ENCODE measurements at regions not wholly inside any gene's neighbourhood (a gene's known extent, or its start where the extent isn't known, plus 50 kb on each side); places are given as distances from the start of the nearest gene placed in this dataset.
"Not testable (repeated sequence)": the region's sequence is repeated elsewhere in the genome, so short reads cannot be mapped to it uniquely, and the experiment has no call there.

DNA sequence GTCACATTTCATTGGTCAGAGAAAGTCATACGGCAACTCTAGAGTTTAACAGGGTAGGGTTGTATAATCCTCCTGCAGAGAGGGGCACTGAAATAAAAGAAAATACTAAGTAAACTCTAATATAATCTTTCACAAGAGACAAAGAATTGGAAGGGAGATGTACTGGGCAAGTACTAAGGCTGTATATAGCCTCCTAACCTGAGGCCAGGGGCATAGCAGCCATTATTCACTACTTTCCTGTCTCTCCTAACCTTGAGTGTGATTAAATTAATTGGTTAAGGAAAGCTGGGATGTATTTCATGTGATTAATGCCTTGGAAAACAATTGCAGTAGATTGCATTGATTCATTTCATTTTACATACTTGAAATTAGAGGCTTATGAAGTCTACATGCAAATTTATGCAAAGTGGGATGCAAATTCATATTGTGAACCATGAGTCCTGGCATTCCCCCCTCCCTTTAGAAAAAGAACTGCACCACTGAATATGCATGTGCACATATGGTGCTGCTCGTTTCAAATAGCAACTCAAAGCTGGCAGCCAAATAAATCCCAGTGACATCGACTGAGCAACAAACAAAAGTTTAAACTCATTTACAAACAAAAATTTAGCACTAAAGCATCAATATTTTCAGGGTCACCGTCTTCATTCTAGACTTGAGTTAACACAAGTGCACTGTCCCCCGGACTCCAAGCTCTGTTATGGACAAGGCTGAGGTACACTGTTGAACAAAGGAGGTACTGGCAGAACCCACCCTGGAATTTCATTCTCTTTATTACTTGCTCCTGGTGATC, 70.0 kb downstream of the DMAC1 start:
- no peak overlapping the region for H3K4me3 ChIP-seq (ENCODE audit: low read depth, low read length, poor library complexity, severe bottlenecking)
- no peak overlapping the region for H3K9ac ChIP-seq (ENCODE audit: low read length)
- H3K79me2 ChIP-seq (ENCODE audit: insufficient read depth, low read length), result no peaks in the 10 kb centered on the region
- no peaks in the 10 kb centered on the region for H3K9me2 ChIP-seq (ENCODE audit: low read depth, low read length)
- H3K36me3 ChIP-seq (ENCODE audit: insufficient read depth, low read length), result no peaks in the 10 kb centered on the region
- no peak overlapping the region for H3K27ac ChIP-seq (ENCODE audit: low read depth, low read length, poor library complexity, severe bottlenecking)
- H2AFZ ChIP-seq (ENCODE audit: low read length), result no peak overlapping the region
- no peaks in the 10 kb centered on the region for H3K9me3 ChIP-seq (ENCODE audit: low read length)
- no peaks in the 10 kb centered on the region for H3K4me1 ChIP-seq (ENCODE audit: insufficient read depth, low read length, severe bottlenecking)
- TF ChIP-seq EZH2 (IDR thresholded peaks at IDR 0.05; ENCODE audit: borderline replicate concordance, low read length) (no peak), CTCF (IDR thresholded peaks at IDR 0.05; ENCODE audit: low read length) (no peak)
- H3K4me2 ChIP-seq (ENCODE audit: low read length), result no peak overlapping the region
- no peaks in the 10 kb centered on the region for H3F3A ChIP-seq (ENCODE audit: insufficient read depth, low read length)
- no peaks in the 10 kb centered on the region for H4K20me1 ChIP-seq (ENCODE audit: insufficient read depth, low read length)
- H3K27me3 ChIP-seq (ENCODE audit: insufficient read depth, low read length), result no peaks in the 10 kb centered on the region

- H3K4me1 ChIP-seq (ENCODE audit: insufficient read depth, low read length, severe bottlenecking), result no peaks in the 10 kb centered on the region
- no peaks in the 10 kb centered on the region for H3K79me2 ChIP-seq (ENCODE audit: insufficient read depth, low read length)
- H3K9me2 ChIP-seq (ENCODE audit: low read depth, low read length), result no peaks in the 10 kb centered on the region
- no peak overlapping the region for H3K4me2 ChIP-seq (ENCODE audit: low read length)
- H4K20me1 ChIP-seq (ENCODE audit: insufficient read depth, low read length), result no peaks in the 10 kb centered on the region
- H3F3A ChIP-seq (ENCODE audit: insufficient read depth, low read length), result no peaks in the 10 kb centered on the region
- TF ChIP-seq CTCF (IDR thresholded peaks at IDR 0.05; ENCODE audit: low read length) (no peak), EZH2 (IDR thresholded peaks at IDR 0.05; ENCODE audit: borderline replicate concordance, low read length) (no peak)
- no peaks in the 10 kb centered on the region for H3K36me3 ChIP-seq (ENCODE audit: insufficient read depth, low read length)
- no peaks in the 10 kb centered on the region for H3K9me3 ChIP-seq (ENCODE audit: low read length)
- no peak overlapping the region for H3K9ac ChIP-seq (ENCODE audit: low read length)
- no peak overlapping the region for H3K27ac ChIP-seq (ENCODE audit: low read depth, low read length, poor library complexity, severe bottlenecking)
- no peaks in the 10 kb centered on the region for H3K27me3 ChIP-seq (ENCODE audit: insufficient read depth, low read length)
- no peak overlapping the region for H3K4me3 ChIP-seq (ENCODE audit: low read depth, low read length, poor library complexity, severe bottlenecking)
- no peak overlapping the region for H2AFZ ChIP-seq (ENCODE audit: low read length)
These were observed 78.3 kb downstream of the DMAC1 start for GRCh38 chr9:7721291-7721690.

DNA sequence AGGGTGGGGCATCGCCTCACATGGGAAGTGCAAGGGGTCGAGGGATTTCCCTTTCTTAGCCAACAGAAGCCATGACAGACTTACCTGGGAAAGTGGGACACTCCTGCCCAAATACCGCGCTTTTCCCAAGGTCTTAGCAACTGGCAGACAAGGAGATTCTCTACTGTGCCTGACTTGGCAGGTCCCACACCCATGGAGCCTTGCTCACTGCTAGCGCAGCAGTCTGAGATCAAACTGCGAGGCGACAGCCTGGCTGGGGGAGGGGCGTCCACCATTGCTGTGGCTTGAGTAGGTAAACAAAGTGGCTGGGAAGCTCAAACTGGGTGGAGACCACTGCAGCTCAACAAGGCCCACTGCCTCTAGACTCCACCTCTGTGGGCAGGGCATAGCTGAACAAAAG, 86.5 kb downstream of the DMAC1 start:
- H3K79me2 ChIP-seq (ENCODE audit: insufficient read depth, low read length); H3K9me3 ChIP-seq (ENCODE audit: low read length); H3K27ac ChIP-seq (ENCODE audit: low read depth, low read length, poor library complexity, severe bottlenecking); H3K4me3 ChIP-seq (ENCODE audit: low read depth, low read length, poor library complexity, severe bottlenecking); H3F3A ChIP-seq (ENCODE audit: insufficient read depth, low read length); H2AFZ ChIP-seq (ENCODE audit: low read length); H3K27me3 ChIP-seq (ENCODE audit: insufficient read depth, low read length); H3K9ac ChIP-seq (ENCODE audit: low read length); H3K36me3 ChIP-seq (ENCODE audit: insufficient read depth, low read length); H4K20me1 ChIP-seq (ENCODE audit: insufficient read depth, low read length); H3K4me2 ChIP-seq (ENCODE audit: low read length); H3K4me1 ChIP-seq (ENCODE audit: insufficient read depth, low read length, severe bottlenecking); H3K9me2 ChIP-seq (ENCODE audit: low read depth, low read length): not testable (repeated sequence)

GRCh38 chr9:7710686-7711085, 88.9 kb downstream of the DMAC1 start:
- Histone ChIP-seq H3K4me1 (ENCODE audit: insufficient read depth, low read length, severe bottlenecking) (no peaks in the 10 kb centered on the region), H3K4me3 (ENCODE audit: low read depth, low read length, poor library complexity, severe bottlenecking) (no peak overlapping the region), H2AFZ (ENCODE audit: low read length) (no peak overlapping the region), H3K27me3 (ENCODE audit: insufficient read depth, low read length) (no peaks in the 10 kb centered on the region), H3K9me3 (ENCODE audit: low read length) (no peaks in the 10 kb centered on the region), H3K4me2 (ENCODE audit: low read length) (no peak overlapping the region), H3K9me2 (ENCODE audit: low read depth, low read length) (no peaks in the 10 kb centered on the region), H4K20me1 (ENCODE audit: insufficient read depth, low read length) (no peaks in the 10 kb centered on the region), H3K79me2 (ENCODE audit: insufficient read depth, low read length) (no peaks in the 10 kb centered on the region), H3F3A (ENCODE audit: insufficient read depth, low read length) (no peaks in the 10 kb centered on the region), H3K9ac (ENCODE audit: low read length) (no peak overlapping the region), H3K27ac (ENCODE audit: low read depth, low read length, poor library complexity, severe bottlenecking) (no peak overlapping the region), H3K36me3 (ENCODE audit: insufficient read depth, low read length) (no peaks in the 10 kb centered on the region)
- TF ChIP-seq EZH2 (IDR thresholded peaks at IDR 0.05; ENCODE audit: borderline replicate concordance, low read length) (no peak), CTCF (IDR thresholded peaks at IDR 0.05; ENCODE audit: low read length) (no peak)
